Skeletal muscle satellite cell (primary cell): ENCODE measurements at regions not wholly inside any gene's neighbourhood (a gene's known extent, or its start where the extent isn't known, plus 50 kb on each side); places are given as distances from the start of the nearest gene placed in this dataset.

Experiments
- H3K27me3 ChIP-seq: 2 replicates; pipeline ENCODE4 v1.7.0; 2013; ENCODE audit warnings: low read length; ENCODE audit not compliant: control insufficient read depth, insufficient read depth
- H3K36me3 ChIP-seq: 2 replicates; pipeline ENCODE4 v1.7.0; 2013; ENCODE audit warnings: mild to moderate bottlenecking, control low read depth, low read length; ENCODE audit not compliant: insufficient read depth
- H3K4me1 ChIP-seq: 2 replicates; pipeline ENCODE4 v1.7.0; 2013; ENCODE audit warnings: low read length; ENCODE audit not compliant: control insufficient read depth, insufficient read depth
- H3K4me2 ChIP-seq: 2 replicates; pipeline ENCODE4 v1.7.0; 2013; ENCODE audit warnings: mild to moderate bottlenecking, low read length
- H3K4me3 ChIP-seq: 2 replicates; pipeline ENCODE4 v1.7.0; 2013; ENCODE audit warnings: low read length
- H3K9ac ChIP-seq: 2 replicates; pipeline ENCODE4 v1.7.0; 2013; ENCODE audit warnings: mild to moderate bottlenecking, low read depth, low read length, moderate library complexity
- H3K9me3 ChIP-seq: replicated peaks from 2 replicates; pipeline ENCODE4 v1.7.0; 2013; ENCODE audit warnings: mild to moderate bottlenecking, control low read depth, low read length

DNA sequence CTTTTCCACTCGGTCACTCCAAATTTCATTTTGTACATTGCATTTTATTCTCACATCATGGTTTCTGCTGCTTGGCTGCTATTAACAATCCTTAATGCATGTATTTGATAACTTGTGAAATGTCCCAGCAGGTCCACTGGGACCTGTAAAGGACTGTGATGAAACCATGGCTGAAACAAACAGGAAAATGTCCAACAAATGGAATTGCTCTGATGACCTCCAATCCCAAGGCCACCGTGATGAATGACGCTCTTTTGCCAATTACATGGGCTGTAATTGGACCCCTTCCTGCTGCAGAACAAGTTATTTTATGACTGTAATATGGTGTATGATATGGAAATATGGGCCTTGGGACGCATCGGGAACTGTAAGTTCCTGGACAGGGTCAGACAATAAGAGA lies 224.2 kb upstream of the CXCR4 start:
- Histone ChIP-seq H3K27me3 (no peaks in the 10 kb centered on the region), H3K4me1 (no peaks in the 10 kb centered on the region), H3K9ac (no peak overlapping the region), H3K36me3 (no peaks in the 10 kb centered on the region), H3K4me2 (no peak overlapping the region), H3K4me3 (no peak overlapping the region), H3K9me3 (no peaks in the 10 kb centered on the region)

DNA sequence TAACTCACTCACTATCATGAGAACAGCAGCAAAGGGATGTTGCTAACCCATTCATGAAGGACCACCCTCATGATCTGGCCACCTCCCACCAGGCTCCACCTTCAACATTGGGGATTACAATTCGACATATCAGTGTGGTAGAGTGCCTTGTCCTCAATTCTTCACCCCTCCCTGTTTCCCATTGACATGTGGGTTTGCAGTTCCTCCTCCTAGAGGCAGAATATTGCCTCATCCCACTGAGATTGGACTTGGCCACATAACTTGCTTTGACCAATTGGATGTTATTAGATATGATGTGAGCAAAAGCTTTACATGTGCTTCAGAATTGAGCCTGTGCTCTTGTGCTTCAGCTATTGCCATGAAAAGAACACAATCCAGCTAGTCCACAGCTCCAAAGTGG lies 217.0 kb upstream of the CXCR4 start:
- no peak overlapping the region for H3K9ac ChIP-seq
- no peak overlapping the region for H3K4me3 ChIP-seq
- no peaks in the 10 kb centered on the region for H3K36me3 ChIP-seq
- H3K4me1 ChIP-seq = no peaks in the 10 kb centered on the region
- no peak overlapping the region for H3K4me2 ChIP-seq
- H3K27me3 ChIP-seq = no peaks in the 10 kb centered on the region
- H3K9me3 ChIP-seq = no peaks in the 10 kb centered on the region

DNA sequence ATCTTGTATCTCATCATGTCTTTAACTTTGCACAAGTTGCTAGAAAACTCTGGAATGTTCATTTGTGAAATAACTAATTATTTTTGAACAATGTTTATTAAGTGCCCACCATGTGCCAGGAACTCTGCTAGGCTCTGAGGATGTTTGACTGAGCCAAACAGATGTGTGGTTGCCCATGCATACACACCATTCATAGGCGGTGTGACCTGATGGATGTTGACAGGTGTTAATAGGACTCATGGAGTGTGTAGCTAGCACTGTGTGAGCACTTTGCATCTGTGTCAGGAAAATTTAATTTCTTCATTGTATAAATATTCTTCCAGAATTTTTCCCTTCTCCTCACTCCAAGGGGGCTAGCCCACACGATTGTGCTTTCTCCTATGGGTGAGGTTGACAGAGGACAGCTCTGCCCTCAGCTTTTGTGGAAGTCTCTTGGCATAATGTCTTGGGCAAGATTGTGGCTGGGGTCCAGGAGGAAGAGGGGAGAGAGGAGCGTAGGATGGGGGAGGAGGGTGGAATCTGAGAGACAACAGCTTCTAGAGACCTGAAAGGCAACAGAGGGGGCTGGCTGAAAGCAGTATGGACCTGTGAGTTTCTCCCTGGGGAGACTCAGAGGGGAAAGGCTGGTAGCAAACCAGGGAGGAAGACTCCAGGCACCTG lies 214.6 kb upstream of the CXCR4 start:
- Histone ChIP-seq H3K36me3 (no peaks in the 10 kb centered on the region), H3K4me1 (no peaks in the 10 kb centered on the region), H3K27me3 (no peaks in the 10 kb centered on the region), H3K4me2 (no peak overlapping the region), H3K9me3 (no peaks in the 10 kb centered on the region), H3K9ac (no peak overlapping the region), H3K4me3 (no peak overlapping the region)

DNA sequence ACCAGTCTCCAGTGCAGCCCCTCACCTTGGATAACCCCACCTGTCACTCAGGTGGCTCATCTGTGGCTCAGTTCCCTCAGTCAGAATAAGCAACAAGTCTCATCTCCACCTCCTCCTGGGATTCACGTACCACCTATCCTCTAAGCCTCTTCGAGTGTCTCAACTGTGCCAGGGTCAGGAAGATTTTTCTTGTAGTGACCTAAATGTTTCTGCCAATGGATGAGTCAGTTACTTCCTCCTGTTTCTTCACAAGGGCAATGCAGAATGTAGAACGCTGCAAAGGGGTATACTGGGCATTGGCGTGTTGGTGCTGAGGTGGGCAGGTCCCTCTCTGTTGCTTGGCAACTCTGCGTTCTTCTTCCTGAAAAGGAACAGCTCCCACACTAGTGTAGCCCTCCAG lies 213.3 kb upstream of the CXCR4 start:
- no peaks in the 10 kb centered on the region for H3K9me3 ChIP-seq
- no peak overlapping the region for H3K4me3 ChIP-seq
- H3K27me3 ChIP-seq = no peaks in the 10 kb centered on the region
- H3K4me1 ChIP-seq = no peaks in the 10 kb centered on the region
- H3K9ac ChIP-seq = no peak overlapping the region
- H3K4me2 ChIP-seq = no peak overlapping the region
- no peaks in the 10 kb centered on the region for H3K36me3 ChIP-seq

DNA sequence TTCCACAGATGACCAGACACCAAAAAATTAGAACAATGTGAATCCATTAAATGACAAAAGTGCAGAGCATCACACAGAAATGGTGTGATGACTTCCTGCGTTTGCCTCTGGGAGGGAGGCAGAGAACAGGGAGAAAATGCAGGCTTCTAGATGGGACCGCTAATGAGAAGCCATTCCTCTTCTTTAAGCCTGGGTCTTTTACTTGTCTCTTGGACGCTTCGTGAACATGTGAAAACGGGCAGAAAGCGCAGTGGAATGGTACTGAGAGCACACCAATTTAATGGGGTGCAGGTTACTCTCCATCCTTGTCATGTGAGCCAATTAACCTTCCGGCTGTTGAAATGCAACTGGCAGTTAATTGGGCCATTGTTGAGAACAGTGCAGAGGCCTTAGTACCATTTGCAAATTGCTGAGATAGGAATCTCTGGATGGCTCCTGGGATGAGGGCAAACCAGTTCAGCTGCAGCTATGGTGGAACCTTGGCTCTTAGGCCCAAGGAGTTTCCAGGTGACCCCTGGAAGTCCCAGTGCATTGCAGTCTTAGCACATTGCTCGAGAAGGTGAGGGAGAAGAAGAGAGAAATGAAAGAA lies 210.4 kb upstream of the CXCR4 start:
- Histone ChIP-seq H3K36me3 (no peaks in the 10 kb centered on the region), H3K27me3 (no peaks in the 10 kb centered on the region), H3K9ac (no peak overlapping the region), H3K4me2 (no peak overlapping the region), H3K9me3 (no peaks in the 10 kb centered on the region), H3K4me1 (no peaks in the 10 kb centered on the region), H3K4me3 (no peak overlapping the region)

DNA sequence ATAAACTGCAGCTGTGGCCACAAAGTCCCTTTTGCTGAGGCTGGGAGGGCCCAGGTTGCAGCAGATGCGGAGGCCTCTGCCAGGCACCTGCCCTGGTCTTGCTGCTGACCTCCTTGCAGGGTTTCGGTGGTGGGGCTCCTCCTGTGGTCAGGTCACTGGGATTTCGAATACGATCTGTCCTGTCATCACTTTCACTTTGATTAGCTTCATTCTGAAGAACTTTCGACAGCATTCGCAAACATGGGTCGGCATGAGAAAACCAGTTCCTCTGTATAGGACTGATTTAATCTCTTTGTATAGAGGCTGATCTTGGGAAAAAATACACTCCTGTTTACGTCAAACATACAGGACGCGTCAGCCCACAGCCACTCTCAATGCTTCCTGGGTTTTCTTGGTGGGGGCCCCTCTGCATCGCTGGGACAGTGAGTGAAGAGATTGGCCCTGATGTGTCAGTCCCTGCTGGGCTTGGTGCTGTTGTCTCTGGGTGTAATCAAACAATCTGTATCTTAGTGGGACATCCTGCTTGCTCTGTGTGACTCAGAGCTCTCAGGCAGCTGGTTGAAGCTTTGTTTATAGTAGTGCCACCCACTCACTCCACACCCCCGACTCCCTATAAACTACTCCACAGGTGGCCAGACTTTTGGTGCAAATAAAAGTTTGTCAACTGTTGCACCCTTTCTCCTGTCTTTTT lies 209.4 kb upstream of the CXCR4 start:
- Histone ChIP-seq H3K4me1 (no peaks in the 10 kb centered on the region), H3K4me3 (no peak overlapping the region), H3K27me3 (no peaks in the 10 kb centered on the region), H3K9me3 (no peaks in the 10 kb centered on the region), H3K9ac (no peak overlapping the region), H3K4me2 (no peak overlapping the region), H3K36me3 (no peaks in the 10 kb centered on the region)

DNA sequence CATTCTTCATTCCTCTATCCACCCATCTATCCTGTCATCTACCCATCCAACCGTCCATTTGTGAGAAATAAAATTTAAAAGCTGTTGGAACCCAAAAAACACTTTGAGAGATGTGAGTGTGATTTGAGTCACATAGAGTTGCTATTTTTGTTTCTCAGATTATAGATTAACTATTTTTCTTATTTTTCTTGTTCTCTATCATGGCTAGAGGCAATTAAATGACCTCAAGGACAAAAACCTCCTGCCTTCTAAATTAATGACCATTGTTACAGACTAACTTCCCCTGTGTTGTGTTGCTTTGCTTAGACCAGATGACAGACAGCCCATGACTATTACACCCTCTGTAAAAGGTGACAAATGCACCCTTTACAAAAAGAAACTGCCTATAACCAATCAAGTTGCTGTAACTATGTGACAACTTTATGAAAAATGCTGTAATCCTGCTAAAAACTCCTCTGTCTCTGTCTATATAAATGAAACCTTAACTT lies 207.9 kb upstream of the CXCR4 start:
- no peaks in the 10 kb centered on the region for H3K9me3 ChIP-seq
- no peaks in the 10 kb centered on the region for H3K27me3 ChIP-seq
- no peaks in the 10 kb centered on the region for H3K36me3 ChIP-seq
- H3K4me1 ChIP-seq = no peaks in the 10 kb centered on the region
- no peak overlapping the region for H3K4me2 ChIP-seq
- no peak overlapping the region for H3K4me3 ChIP-seq
- H3K9ac ChIP-seq = no peak overlapping the region

DNA sequence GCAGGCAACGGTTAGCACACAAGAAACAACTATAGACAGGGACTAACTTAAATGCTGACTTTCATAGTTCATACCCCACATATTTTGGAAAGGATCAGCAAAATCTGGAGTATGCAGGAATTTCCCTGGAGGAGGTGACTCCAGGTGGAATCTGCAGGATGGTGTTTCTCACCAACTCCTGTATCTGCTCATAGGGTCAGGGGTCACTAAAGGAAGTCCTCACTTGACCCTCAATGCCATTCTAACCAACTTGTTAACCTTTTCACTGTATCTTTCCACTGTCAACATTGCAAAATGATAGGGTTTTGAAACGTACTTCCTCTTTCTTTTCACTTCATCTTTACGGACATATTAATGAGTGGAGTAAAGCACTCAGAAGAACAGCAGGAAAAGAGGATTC lies 207.0 kb upstream of the CXCR4 start:
- no peak overlapping the region for H3K4me2 ChIP-seq
- H3K4me1 ChIP-seq = no peaks in the 10 kb centered on the region
- no peaks in the 10 kb centered on the region for H3K9me3 ChIP-seq
- H3K4me3 ChIP-seq = no peak overlapping the region
- no peaks in the 10 kb centered on the region for H3K36me3 ChIP-seq
- no peak overlapping the region for H3K9ac ChIP-seq
- no peaks in the 10 kb centered on the region for H3K27me3 ChIP-seq

DNA sequence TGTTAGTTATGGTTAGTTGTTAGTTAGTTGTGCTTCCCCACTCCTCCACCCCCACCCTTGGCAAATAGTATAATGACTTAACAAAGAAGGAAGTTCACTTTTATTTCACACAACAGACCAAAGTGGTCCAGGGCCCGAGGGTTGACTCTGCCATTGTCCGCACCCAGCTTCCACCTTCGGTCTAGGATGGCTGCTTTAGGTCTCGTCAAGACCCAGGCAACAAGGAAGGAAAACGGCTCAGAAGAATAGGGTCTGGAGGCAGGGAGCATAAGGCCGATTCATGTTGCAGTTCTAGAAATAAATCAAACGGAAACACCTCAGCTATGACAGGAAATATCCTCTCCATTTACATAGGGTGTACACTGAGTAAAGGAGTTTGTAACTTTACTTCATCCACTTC lies 206.0 kb upstream of the CXCR4 start:
- Histone ChIP-seq H3K36me3 (no peaks in the 10 kb centered on the region), H3K4me1 (no peaks in the 10 kb centered on the region), H3K4me3 (no peak overlapping the region), H3K9me3 (no peaks in the 10 kb centered on the region), H3K4me2 (no peak overlapping the region), H3K9ac (no peak overlapping the region), H3K27me3 (no peaks in the 10 kb centered on the region)

DNA sequence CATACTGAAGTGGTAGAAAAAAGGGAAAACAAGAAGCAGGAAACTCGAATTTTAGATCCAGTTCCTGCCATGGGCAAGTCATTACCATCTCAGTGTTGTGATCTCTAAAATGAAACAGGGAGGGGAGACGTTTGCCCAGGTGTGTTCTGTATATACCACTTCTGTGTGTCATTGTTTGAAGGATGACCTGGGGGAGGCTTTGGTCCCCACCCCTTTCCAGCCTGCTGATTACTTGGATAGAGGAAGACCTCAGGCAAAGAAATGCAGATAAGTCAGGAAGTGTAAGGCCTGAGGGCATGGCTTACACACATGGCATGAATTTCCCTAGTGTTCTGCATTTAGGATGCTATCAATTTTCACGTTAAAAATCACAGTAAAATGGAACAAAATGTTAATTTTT lies 205.2 kb upstream of the CXCR4 start:
- Histone ChIP-seq H3K27me3 (no peaks in the 10 kb centered on the region), H3K4me2 (no peak overlapping the region), H3K4me1 (no peaks in the 10 kb centered on the region), H3K9ac (no peak overlapping the region), H3K4me3 (no peak overlapping the region), H3K36me3 (no peaks in the 10 kb centered on the region), H3K9me3 (no peaks in the 10 kb centered on the region)

DNA sequence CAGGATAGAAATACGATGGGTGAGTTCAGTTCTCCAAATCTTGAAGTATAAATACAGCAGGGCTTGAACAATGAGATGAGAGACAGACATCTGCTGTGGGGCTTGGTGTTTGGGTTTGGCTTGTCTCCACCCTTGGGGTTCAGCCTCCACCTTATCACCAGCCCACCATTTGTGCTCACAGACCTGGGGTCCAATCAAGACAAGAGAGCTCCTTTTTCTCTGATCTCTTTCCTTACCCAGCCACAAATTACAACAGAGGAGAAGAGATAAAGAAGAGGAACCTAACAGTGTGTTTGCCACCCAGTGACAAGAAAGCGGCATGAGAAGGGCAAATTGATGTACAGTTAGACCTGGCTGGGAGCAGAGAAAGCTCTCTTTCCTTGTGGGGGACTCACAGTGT lies 204.5 kb upstream of the CXCR4 start:
- Histone ChIP-seq H3K4me2 (no peak overlapping the region), H3K36me3 (no peaks in the 10 kb centered on the region), H3K9ac (no peak overlapping the region), H3K4me3 (no peak overlapping the region), H3K9me3 (no peaks in the 10 kb centered on the region), H3K27me3 (no peaks in the 10 kb centered on the region), H3K4me1 (no peaks in the 10 kb centered on the region)

DNA sequence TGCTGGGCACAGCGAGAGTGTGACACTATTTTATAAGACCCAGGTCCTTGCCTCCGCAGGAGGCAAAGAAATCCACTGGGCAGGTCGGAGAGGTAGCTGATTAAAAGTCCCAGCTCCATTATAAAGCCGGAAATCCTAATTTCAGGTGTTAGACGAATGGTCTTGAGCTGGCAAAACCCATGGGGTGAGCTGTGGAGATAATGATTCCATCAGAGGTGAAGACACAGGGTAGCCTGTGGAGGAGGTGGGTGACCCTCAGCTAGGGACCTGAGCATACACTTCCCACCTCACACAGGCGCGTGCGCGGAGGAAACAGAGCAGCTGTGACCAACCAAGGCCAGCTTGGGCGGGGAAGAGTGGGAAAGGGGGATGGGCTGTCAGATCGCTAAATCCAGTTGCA lies 201.7 kb upstream of the CXCR4 start:
- no peaks in the 10 kb centered on the region for H3K4me1 ChIP-seq
- H3K9me3 ChIP-seq = no peaks in the 10 kb centered on the region
- no peaks in the 10 kb centered on the region for H3K36me3 ChIP-seq
- no peak overlapping the region for H3K4me2 ChIP-seq
- H3K4me3 ChIP-seq = no peak overlapping the region
- no peak overlapping the region for H3K9ac ChIP-seq
- no peaks in the 10 kb centered on the region for H3K27me3 ChIP-seq
